ENCODE measurements at regions not wholly inside any gene's neighbourhood (a gene's known extent, or its start where the extent isn't known, plus 50 kb on each side); places are given as distances from the start of the nearest gene placed in this dataset.
"Not testable (repeated sequence)": the region's sequence is repeated elsewhere in the genome, so short reads cannot be mapped to it uniquely, and the experiment has no call there.

DNA sequence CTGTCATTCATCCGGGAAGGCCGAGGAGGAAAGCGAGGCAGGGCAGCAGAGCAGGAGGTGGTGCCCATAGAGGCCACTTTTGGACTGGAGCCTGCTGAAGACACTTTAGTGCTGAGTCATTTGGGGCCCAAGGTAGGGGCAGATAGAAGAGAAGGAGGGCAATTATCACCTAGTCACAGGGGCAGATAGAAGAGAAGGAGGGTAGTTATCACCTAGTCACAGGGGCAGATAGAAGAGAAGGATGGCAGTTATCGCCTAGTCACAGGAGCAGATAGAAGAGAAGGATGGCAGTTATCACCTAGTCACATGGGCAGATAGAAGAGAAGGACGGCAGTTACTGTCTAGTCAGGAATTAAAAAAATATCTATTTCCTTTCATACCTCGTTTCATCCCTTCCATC, 1372.6 kb downstream of the FOXD4L5 start:
- DNase-seq (ENCODE audit: low spot score in 2 of 2); FAIRE-seq: not testable (repeated sequence)

- not testable (repeated sequence) for FAIRE-seq; DNase-seq (ENCODE audit: low spot score in 2 of 2)
These were observed 1375.9 kb downstream of the FOXD4L5 start for GRCh38 chr9:63909076-63909475.

- DNase-seq (ENCODE audit: low spot score in 2 of 2); FAIRE-seq: not testable (repeated sequence)
These were observed 1385.3 kb downstream of the FOXD4L5 start for GRCh38 chr9:63899637-63900190.

DNA sequence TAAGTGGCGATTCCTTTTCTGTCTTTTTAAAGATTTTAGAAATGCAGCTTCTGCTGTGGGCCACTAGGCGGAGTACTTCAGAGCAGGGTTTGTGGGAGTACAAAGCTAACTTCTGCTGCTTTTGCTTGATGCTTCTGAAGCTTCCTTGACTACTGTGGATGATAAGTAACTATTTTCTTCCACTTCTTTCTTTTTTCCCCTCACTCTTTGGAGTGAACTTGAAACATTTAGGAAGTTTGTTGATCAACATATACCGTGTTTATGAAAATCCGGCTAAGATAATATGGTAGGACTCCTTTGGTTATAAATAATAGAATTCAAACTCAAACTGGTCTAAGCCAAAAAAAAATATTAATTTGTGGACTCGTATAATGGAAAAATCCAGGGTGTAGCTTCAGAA, 1403.6 kb downstream of the FOXD4L5 start:
- FAIRE-seq, result not testable (repeated sequence)

DNA sequence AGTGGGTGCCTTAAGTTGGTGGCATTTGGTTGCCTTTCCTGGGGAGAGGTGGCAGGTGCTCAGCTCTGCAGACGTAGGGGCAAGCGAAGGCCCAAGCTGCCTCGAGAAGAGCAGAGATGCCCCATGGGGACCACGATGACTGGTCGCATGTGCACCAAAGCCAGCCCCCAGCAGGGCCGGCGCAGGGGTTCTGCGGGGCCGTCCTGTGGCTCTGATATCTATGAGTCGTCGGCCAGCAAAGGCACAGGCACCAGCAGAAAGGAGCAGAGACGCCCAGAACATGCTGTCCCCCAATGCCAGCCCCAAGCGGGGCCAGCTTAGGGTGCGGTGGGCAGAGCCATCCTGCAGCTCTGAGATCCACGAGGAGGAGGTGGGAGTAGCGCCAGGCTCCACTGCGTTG, 1408.6 kb downstream of the FOXD4L5 start:
- not testable (repeated sequence) for DNase-seq (ENCODE audit: low spot score in 2 of 2); FAIRE-seq

More for the DNA sequence above, 1403.6 kb downstream of the FOXD4L5 start:
- DNase-seq (ENCODE audit: low spot score in 2 of 2), result not testable (repeated sequence)

- peak in 1 of 2 donors; percentile 1 for DNase-seq (ENCODE audit: low spot score in 2 of 2)
- no peak for FAIRE-seq
These were observed 1425.4 kb downstream of the FOXD4L5 start for GRCh38 chr9:63859475-63860215.

DNA sequence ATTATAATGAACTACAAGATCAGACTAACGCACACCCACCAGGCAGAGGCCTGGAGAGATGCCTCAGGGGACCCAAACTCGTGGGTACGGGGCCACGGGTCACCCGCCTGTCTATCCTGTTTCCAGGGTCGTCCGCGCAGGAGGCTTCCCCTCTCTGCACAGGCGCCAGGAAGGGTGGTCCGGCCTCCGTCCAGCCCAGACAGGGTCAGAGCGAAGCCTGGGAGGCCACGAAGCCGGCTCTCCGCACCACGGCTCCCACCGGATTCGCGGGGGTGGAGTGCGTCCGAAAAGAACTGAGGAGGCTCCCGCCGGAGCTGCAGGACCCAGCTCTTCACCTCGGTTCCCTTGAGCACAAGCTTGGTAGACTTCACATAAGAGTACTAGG, 1425.9 kb downstream of the FOXD4L5 start:
- FAIRE-seq; DNase-seq (ENCODE audit: low spot score in 2 of 2): not testable (repeated sequence)

DNA sequence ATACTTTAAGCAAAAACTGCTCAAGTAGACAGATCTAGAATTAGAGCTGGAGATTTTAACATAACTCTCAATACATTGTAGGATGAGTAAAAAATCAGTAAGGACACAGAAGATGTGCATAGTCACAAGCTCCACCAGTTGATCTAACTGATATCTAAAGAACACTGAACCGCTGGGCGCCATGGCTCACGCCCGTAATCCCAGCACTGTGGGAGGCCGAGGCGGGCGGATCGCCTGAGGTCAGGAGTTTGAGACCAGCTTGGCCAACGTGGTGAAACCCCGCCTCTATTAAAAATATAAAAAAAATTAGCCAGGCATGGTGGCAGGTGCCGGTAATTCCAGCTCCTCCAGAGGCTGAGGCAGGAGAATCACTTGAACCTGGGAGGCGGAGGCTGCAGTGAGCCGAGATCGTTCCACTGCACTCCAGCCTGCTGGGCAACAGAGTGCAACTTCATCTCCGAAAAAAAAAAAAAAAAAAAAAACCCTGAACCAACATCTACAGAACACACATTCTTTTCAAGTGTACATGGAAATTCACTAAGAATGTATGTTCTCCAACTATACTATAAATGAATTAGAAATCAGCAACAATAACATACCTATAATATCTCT, 1431.8 kb downstream of the FOXD4L5 start:
- not testable (repeated sequence) for FAIRE-seq; DNase-seq (ENCODE audit: low spot score in 2 of 2)

DNA sequence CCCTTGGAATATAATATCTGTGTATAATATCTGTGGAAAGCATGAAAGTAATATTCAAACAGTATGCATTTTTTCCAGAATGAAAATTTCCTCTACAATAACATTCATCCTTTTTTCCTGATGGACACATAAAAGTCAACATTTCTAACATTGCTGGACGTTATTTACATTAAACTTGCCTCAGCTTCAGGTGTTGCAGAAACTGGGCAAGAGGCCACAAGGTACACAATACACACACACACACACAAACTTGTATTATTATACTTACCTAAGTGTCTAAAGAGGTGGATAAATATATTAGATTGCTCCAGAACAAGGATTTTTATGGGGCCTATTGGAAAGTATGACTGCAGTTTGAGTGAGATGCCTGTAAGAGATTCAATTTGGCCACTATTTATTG, 1460.2 kb downstream of the FOXD4L5 start:
- DNase-seq (ENCODE audit: low spot score in 2 of 2); FAIRE-seq: not testable (repeated sequence)

GRCh38 chr9:63823375-63824201, 1461.4 kb downstream of the FOXD4L5 start:
- DNase-seq (ENCODE audit: low spot score in 2 of 2); FAIRE-seq: not testable (repeated sequence)

DNA sequence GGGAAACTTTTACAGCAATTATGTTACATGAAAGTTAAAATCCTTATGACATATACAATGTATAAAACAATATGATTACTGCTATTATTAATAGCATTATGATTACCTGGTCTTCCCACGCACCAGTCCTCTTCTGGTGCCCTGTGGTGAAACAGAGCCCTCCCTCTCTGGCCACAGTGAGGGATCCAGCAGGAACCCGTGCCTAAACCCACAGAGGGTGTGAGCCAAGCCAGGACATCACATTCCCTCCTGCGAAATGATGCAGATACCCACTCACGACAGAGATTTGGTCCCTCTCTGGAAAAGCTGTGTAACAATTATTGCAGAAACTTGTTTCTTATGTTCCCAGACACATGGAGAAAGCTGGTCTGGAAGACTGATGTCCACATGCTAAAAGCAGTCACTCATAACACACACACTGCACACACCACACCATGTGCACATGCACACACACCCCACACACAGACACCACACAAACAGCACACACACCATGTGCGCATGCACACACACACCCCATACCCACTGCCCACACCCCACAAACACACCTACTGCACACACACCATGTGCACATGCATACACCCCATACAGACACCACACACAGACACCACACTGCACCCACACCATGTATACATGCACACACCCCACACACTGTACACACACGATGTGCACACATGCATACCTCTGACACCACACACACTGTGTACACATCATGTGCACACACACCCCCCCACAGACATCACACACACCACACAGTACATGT, 1462.2 kb downstream of the FOXD4L5 start:
- not testable (repeated sequence) for FAIRE-seq; DNase-seq (ENCODE audit: low spot score in 2 of 2)

- not testable (repeated sequence) for FAIRE-seq; DNase-seq (ENCODE audit: low spot score in 2 of 2)
These were observed 1463.7 kb downstream of the FOXD4L5 start for GRCh38 chr9:63821293-63821692.

DNA sequence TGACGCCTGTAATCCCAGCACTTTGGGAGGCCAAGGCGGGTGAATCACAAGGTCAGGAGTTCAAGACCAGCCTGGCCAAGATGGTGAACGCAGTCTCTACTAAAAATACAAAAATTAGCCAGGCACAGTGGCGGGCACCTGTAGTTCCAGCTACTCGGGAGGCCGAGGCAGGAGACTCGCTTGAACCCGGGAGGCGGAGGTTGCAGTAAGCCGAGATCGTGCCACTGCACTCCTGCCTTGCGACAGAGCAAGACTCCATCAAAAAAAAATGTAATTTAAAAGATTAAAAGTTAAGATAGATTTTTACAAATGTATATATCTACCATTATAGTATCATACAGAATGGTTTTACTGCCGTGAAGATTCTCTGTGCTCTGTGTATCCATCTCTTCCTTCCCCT, 1464.1 kb downstream of the FOXD4L5 start:
- not testable (repeated sequence) for DNase-seq (ENCODE audit: low spot score in 2 of 2); FAIRE-seq

DNA sequence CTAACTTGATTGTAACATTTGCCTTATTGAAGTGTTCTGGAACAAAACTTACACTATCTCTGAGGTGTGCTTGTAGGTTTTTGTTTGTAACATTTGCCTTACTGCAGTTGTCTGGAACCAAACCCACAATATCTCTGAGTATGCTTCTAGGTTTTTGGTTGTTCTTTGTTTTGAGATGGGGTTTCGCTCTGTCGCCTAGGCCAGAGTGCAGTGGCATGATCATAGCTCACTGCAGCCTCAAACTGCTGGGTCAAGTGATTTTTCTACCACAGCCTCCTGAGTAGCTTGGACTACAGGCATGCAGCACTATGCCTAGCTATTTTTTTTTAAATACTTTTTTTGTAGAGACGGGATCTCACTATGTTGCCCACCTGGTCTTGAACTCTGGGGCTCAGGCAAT, 1464.6 kb downstream of the FOXD4L5 start:
- not testable (repeated sequence) for FAIRE-seq; DNase-seq (ENCODE audit: low spot score in 2 of 2)

DNA sequence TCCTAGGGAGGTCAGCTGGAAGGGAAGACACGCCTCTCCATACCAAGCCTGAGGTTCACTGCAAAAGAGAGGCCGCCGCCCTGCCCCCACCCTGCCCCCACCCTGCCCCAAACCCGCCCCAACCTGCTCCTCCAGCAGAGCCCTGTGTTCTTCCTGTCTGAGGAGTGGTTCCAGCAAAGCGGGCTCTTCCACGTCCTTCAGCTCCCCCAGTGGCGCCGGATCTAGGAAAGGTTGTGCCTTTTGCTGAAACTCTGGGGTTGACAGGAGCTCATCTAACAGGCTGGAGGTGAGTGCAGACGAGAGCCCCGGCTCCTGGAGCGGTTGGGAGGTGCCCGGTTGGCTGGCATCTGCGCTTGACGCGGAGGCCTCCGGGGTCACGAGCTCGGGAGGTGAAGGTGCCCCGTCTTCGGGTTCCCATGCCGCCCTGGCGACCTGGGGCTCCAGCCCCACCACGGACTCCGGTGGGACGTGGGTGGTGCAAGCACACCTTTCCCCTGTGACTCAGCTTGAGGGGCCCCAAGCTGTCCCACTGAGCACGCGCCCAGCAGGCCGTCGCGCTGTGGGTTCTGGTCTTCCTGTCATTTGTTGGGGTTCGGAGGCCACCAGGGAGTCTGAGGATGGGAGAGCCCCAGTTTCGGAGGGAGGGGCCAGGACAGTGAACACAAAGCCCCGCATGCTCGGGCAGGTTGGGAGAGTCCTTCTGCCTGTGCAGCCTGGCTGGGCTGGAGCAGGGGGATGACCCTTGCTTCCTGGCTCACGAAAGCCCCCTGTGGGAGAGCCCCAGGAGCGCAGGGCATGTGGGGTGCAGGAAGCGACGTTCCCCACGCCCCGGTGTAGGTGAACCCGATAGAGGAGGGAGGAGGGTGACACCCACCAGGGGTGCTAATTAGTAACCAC, 1467.1 kb downstream of the FOXD4L5 start:
- DNase-seq (ENCODE audit: low spot score in 2 of 2) (peak; percentile 22 to 30), FAIRE-seq (no peak)

DNA sequence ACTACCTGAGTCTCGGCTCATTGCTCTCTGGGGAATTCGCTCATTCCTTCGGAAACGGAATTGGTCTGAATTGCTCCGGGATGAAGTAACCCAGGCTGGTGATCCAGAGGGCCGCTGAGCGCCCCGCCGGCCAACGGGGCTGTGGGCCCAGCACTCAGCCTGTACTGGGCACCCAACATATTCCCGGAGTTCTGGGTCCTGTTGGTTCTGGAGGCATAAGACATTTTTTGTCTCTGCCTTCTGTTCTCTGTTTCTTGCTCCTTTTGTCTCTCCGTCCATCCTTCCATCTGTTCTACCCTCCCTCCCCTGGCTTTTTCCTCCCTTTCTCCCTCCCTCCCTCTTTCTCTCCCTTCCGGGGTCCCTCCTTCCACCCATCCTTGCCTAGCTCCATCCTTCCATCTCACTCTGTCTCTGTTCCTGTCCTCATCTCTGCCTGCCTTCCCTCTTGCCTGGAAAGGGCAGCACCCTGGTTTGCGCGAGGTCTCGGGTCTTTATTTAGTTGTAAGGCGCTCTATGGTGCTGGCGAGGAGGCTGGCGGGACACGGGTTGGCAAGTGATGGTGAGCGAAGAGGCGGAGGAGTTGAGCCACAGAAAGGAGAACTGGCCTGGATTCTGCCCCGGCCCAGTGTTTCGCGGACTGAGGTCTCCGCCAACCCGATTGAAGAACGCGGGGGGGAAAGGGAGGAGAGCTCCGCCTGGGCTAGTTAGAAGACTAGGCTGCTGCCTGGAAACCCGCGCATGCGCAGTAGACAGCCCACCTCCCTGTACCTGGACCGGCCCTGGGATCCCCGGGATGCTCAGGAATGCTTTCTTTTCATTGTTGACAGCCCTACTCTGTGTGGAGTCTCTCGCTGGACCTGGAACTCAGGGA, 1468.0 kb downstream of the FOXD4L5 start:
- DNase-seq (ENCODE audit: low spot score in 2 of 2) (peak; percentile 66 to 75), FAIRE-seq (no peak)

DNA sequence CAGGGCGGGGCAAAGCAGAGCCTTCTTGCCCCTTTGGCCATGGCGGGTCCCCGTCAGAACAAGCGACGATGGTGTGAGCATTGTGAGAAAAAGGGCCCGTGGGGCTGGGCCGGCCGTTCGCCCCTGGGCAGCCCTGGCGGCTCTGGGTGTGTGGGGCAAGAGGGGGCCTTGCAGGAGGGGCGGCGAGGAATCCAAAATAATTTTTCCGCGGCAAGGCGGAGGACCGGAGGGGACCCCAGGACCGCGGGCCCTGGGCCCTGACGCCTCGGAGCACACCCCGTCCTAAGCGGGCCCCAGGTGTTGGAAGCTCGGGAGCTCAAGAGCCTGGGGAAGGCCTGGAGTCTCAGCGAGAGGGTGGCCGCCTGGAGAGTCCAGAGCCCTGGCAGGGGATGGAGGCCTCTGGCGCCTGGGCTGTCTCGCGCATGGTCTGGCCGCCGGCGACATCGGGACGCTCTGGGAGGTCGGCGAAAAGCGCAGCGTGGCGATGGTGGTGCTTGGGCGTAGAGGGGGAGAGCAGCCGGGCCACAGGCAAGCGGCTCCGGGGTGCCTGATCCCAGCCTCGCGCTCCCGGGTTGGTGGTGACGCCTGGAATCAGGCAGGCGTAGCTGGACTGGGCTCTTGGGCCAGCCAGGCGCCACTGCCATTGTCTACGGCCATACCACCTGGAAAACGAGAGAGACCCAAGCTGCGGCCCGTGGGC, 1469.9 kb downstream of the FOXD4L5 start:
- not testable (repeated sequence) for DNase-seq (ENCODE audit: low spot score in 2 of 2); FAIRE-seq

Measured in frontal cortex (tissue), 3 donors.